ENCODE measurements at regions not wholly inside any gene's neighbourhood (a gene's known extent, or its start where the extent isn't known, plus 50 kb on each side); places are given as distances from the start of the nearest gene placed in this dataset.

DNA sequence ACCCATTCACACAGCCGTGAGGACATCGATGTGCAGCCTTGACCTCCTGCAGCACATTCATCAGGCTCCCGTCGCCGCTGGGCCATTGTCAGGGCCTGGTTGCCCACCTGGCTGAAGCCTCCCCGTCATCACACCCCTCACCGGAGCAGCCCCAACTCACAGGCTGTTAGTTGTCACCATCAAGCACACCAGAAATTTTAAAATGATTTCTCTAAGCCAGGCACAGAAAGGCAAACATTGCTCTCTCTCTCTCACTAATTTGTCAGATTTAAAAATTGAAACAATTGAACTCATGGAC, 167.1 kb downstream of the RTP5 start:
- H2BK15ac ChIP-seq (ENCODE audit: low read depth, low read length) = no peak overlapping the region
- no CpG with 5 or more reads among the region's 7 CpGs for WGBS (ENCODE audit: extremely low coverage, insufficient read length, low lambda C conversion rate)

More for the DNA sequence above, 167.1 kb downstream of the RTP5 start:
- Histone ChIP-seq H2BK12ac (ENCODE audit: insufficient read length, low read depth, low read length) (no peak overlapping the region), H4K91ac (ENCODE audit: insufficient read length, low read depth, low read length) (no peak overlapping the region), H3K9ac (ENCODE audit: extremely low read depth, insufficient read length, low read length) (no peak overlapping the region), H3K4me1 (ENCODE audit: insufficient read depth, low read length) (no peaks in the 10 kb centered on the region), H3K56ac (ENCODE audit: insufficient read length, low read depth, low read length) (no peak overlapping the region), H3K14ac (ENCODE audit: insufficient read depth, low read length) (no peak overlapping the region), H3K23me2 (ENCODE audit: insufficient read length, low read depth, low read length, poor library complexity, severe bottlenecking) (no peaks in the 10 kb centered on the region), H3K18ac (ENCODE audit: insufficient read length, low read depth, low read length) (no peak overlapping the region), H3K9me3 (ENCODE audit: control insufficient read depth, low read depth, low read length) (no peaks in the 10 kb centered on the region), H3K4ac (ENCODE audit: low read depth, low read length) (no peak overlapping the region), H3T11ph (ENCODE audit: low read length) (no peak overlapping the region), H2AK5ac (ENCODE audit: insufficient read length, low read length) (no peak overlapping the region), H3K4me2 (ENCODE audit: insufficient read depth, insufficient read length, low read length) (no peak overlapping the region), H4K8ac (replicated peaks; ENCODE audit: insufficient read length, low read depth, low read length) (no peak overlapping the region), H2BK20ac (ENCODE audit: low read depth, low read length, poor library complexity, severe bottlenecking) (no peak overlapping the region), H2BK120ac (ENCODE audit: low read depth, low read length, poor library complexity, severe bottlenecking) (no peak overlapping the region), H3K23ac (ENCODE audit: insufficient read length, low read depth, low read length) (no peak overlapping the region), H2BK5ac (ENCODE audit: insufficient read length, low read length) (no peak overlapping the region), H4K20me1 (ENCODE audit: control insufficient read depth, insufficient read depth, insufficient read length) (peaks cover 2% of the 10 kb centered on the region), H4K5ac (ENCODE audit: insufficient read length, low read depth, low read length) (no peak overlapping the region), H3K27ac (ENCODE audit: insufficient read length, low read depth, low read length) (no peak overlapping the region), H3K79me1 (ENCODE audit: insufficient read depth, low read depth, low read length, poor library complexity, severe bottlenecking) (no peaks in the 10 kb centered on the region), H3K79me2 (ENCODE audit: insufficient read depth, low read length) (no peaks in the 10 kb centered on the region), H2AFZ (ENCODE audit: low read length) (no peak overlapping the region), H3K27me3 (ENCODE audit: insufficient read depth, low read length) (peaks cover 2% of the 10 kb centered on the region; the same call in 1 of the 2 replicates)
- Mint-ChIP-seq H3K27ac (no peak overlapping the region), H3K9me3 (peaks cover 0 to 2% of the 10 kb centered on the region in 2 experiments; a peak in 2 of 5 replicates), H3K36me3 (ENCODE audit: insufficient read depth in 1 of 3, low read depth in 3 of 3) (no peaks in the 10 kb centered on the region; a peak in 1 of 7 replicates), H3K27me3 (ENCODE audit: low read depth) (peaks cover 100% of the 10 kb centered on the region), H3K4me1 (peaks cover 22 to 33% of the 10 kb centered on the region in 2 experiments), H3K4me3 (no peak overlapping the region)
- peak; percentile 14 for DNase-seq
- no peak for TF ChIP-seq CTCF (conservative IDR thresholded peaks at IDR 0.05)
